Neural cell (in vitro differentiated cells): ENCODE measurements at regions not wholly inside any gene's neighbourhood (a gene's known extent, or its start where the extent isn't known, plus 50 kb on each side); places are given as distances from the start of the nearest gene placed in this dataset.

Experiments
- H2AFZ ChIP-seq: fragments of 200-600, 300-800 bp; sonication (generic), shearing (Covaris generic); 2 replicates; pipeline ENCODE4 v1.6.0; 2014; ENCODE audit warnings: low read depth, mild to moderate bottlenecking, antibody characterized with exemption, low read length, moderate library complexity
- H3F3A ChIP-seq: fragments of 200-600 bp; shearing (Covaris generic); 2 replicates; pipeline ENCODE4 v1.6.1; 2016; ENCODE audit warnings: mild to moderate bottlenecking, moderate library complexity, mixed read lengths, antibody characterized with exemption, low read length; ENCODE audit not compliant: insufficient read depth, poor library complexity, severe bottlenecking
- H3K27ac ChIP-seq: fragments of 200-600, 300-800 bp; sonication (generic), shearing (Covaris generic); 2 replicates; pipeline ENCODE4 v1.5.1; 2014; ENCODE audit warnings: mild to moderate bottlenecking, low read length, moderate library complexity
- H3K27me3 ChIP-seq: fragments of 300-800, 200-600 bp; sonication (generic), shearing (Covaris generic); 2 replicates; pipeline ENCODE4 v1.6.0; 2014; ENCODE audit warnings: mild to moderate bottlenecking, low read depth, low read length, moderate library complexity; ENCODE audit not compliant: insufficient read depth
- H3K36me3 ChIP-seq: fragments of 300-800, 200-600 bp; sonication (generic), shearing (Covaris generic); 2 replicates; pipeline ENCODE4 v1.5.1; 2014; ENCODE audit warnings: mild to moderate bottlenecking, antibody characterized with exemption, low read length, moderate library complexity; ENCODE audit not compliant: insufficient read depth
- H3K4me2 ChIP-seq: fragments of 300-800, 200-600 bp; sonication (generic), shearing (Covaris generic); 2 replicates; pipeline ENCODE4 v1.6.0; 2014; ENCODE audit warnings: mild to moderate bottlenecking, low read length
- H3K4me3 ChIP-seq: fragments of 300-800, 200-600 bp; sonication (generic), shearing (Covaris generic); 2 replicates; pipeline ENCODE4 v1.5.1; 2014; ENCODE audit warnings: mild to moderate bottlenecking, low read length, moderate library complexity
- H3K79me2 ChIP-seq: fragments of 200-600 bp; shearing (Covaris generic); replicated peaks from 2 replicates; pipeline ENCODE4 v1.6.0; 2014; ENCODE audit warnings: mild to moderate bottlenecking, low read length, moderate library complexity; ENCODE audit not compliant: insufficient read depth
- H3K9ac ChIP-seq: fragments of 300-800, 200-600 bp; sonication (generic), shearing (Covaris generic); 2 replicates; pipeline ENCODE4 v1.6.1; 2016; ENCODE audit warnings: mild to moderate bottlenecking, low read length, mixed read lengths
- H3K9me2 ChIP-seq: fragments of 200-600 bp; shearing (Covaris generic); 2 replicates; pipeline ENCODE4 v1.6.1; 2016; ENCODE audit warnings: mild to moderate bottlenecking, low read length, mixed read lengths; ENCODE audit not compliant: insufficient read depth
- H3K9me3 ChIP-seq: fragments of 200-600, 300-800 bp; sonication (generic), shearing (Covaris generic); 2 replicates; pipeline ENCODE4 v1.6.1; 2016; ENCODE audit warnings: mild to moderate bottlenecking, mixed run types, low read length, moderate library complexity, mixed read lengths
- H4K20me1 ChIP-seq: fragments of 200-600 bp; shearing (Covaris generic); 2 replicates; pipeline ENCODE4 v1.6.1; 2016; ENCODE audit warnings: mild to moderate bottlenecking, mixed run types; ENCODE audit not compliant: insufficient read depth
- CTCF ChIP-seq: fragments of 450-650 bp; IDR thresholded peaks from 2 replicates; pipeline ENCODE4 v1.5.1; 2014; ENCODE audit warnings: antibody characterized with exemption, mild to moderate bottlenecking, moderate library complexity; ENCODE audit not compliant: poor library complexity, severe bottlenecking
- EP300 ChIP-seq: fragments of 450-650 bp; conservative IDR thresholded peaks from 2 replicates; pipeline ENCODE4 v1.6.1; 2014; ENCODE audit warnings: antibody characterized with exemption, mild to moderate bottlenecking, moderate library complexity; ENCODE audit not compliant: poor library complexity, severe bottlenecking
- EZH2 ChIP-seq: fragments of 200-600, 300-800 bp; shearing (Covaris generic), sonication (generic); IDR thresholded peaks from 2 replicates; pipeline ENCODE4 v1.6.1; 2014; ENCODE audit warnings: antibody characterized with exemption, low read length, borderline replicate concordance, mild to moderate bottlenecking; ENCODE audit not compliant: insufficient read depth, poor library complexity, severe bottlenecking
- MXI1 ChIP-seq: fragments of 450-650 bp; conservative IDR thresholded peaks from 2 replicates; pipeline ENCODE4 v1.6.1; 2014; ENCODE audit warnings: antibody characterized with exemption, mild to moderate bottlenecking; ENCODE audit not compliant: poor library complexity, severe bottlenecking
- POLR2AphosphoS5 ChIP-seq: IDR thresholded peaks from 2 replicates; pipeline ENCODE4 v1.6.1; 2012
- RAD21 ChIP-seq: fragments of 450-650 bp; conservative IDR thresholded peaks from 2 replicates; pipeline ENCODE4 v1.6.1; 2014; ENCODE audit warnings: antibody characterized with exemption, mild to moderate bottlenecking, moderate library complexity
- REST ChIP-seq: IDR thresholded peaks from 2 replicates; pipeline ENCODE4 v1.6.1; 2012; ENCODE audit warnings: borderline replicate concordance
- SMC3 ChIP-seq: fragments of 450-650 bp; conservative IDR thresholded peaks from 2 replicates; pipeline ENCODE4 v1.6.1; 2014; ENCODE audit warnings: antibody characterized with exemption, mild to moderate bottlenecking, moderate library complexity; ENCODE audit not compliant: poor library complexity
- TAF1 ChIP-seq: IDR thresholded peaks from 2 replicates; pipeline ENCODE4 v1.6.1; 2012; ENCODE audit warnings: low read depth

GRCh38 chr19:31626941-31627340 is 277.7 kb upstream of the TSHZ3 start:
- Histone ChIP-seq H3K27me3 (no peaks in the 10 kb centered on the region), H3K27ac (no peak overlapping the region), H3K9me2 (no peaks in the 10 kb centered on the region), H3K9me3 (no peaks in the 10 kb centered on the region), H3K4me2 (no peak overlapping the region), H2AFZ (no peak overlapping the region), H4K20me1 (no peaks in the 10 kb centered on the region), H3K9ac (no peak overlapping the region), H3K4me3 (no peak overlapping the region), H3K79me2 (no peaks in the 10 kb centered on the region), H3F3A (no peaks in the 10 kb centered on the region), H3K36me3 (no peaks in the 10 kb centered on the region)
- no peak for TF ChIP-seq RAD21
- no peak for TF ChIP-seq CTCF
- no peak for TF ChIP-seq EZH2
- no peak for TF ChIP-seq POLR2AphosphoS5
- no peak for TF ChIP-seq REST
- TF ChIP-seq SMC3: no peak
- TF ChIP-seq TAF1: no peak
- no peak for TF ChIP-seq MXI1
- TF ChIP-seq EP300: no peak

- Histone ChIP-seq H3K4me3 (no peak overlapping the region), H3K9me3 (no peaks in the 10 kb centered on the region), H3K9me2 (no peaks in the 10 kb centered on the region), H3K79me2 (no peaks in the 10 kb centered on the region), H3K9ac (no peak overlapping the region), H3K4me2 (no peak overlapping the region), H4K20me1 (no peaks in the 10 kb centered on the region), H3K27ac (no peak overlapping the region), H3F3A (no peaks in the 10 kb centered on the region), H2AFZ (no peak overlapping the region), H3K27me3 (no peaks in the 10 kb centered on the region), H3K36me3 (no peaks in the 10 kb centered on the region)
- TF ChIP-seq RAD21: no peak
These were observed 278.6 kb upstream of the TSHZ3 start for GRCh38 chr19:31627620-31628365.
